ENCODE measurements at regions not wholly inside any gene's neighbourhood (a gene's known extent, or its start where the extent isn't known, plus 50 kb on each side); places are given as distances from the start of the nearest gene placed in this dataset.

DNA sequence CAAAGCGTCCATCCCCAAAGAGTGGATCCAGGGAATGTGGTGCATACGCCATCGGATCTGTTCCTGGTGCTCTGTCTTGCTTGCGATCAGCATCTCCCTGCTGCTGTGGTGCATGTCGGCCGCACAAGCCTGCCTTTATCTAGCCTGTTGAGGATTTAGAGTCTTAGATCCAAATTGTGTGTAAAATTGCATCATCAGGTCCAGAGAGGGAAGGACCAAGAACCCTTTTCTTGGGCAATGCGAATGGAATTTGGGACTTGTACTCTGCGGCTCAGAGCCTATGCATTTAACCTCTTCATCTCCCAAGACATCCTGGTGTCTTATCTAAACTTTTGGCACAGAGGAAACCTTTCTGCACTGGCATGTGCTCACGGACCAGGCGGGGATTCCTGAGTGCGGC lies 1238.7 kb downstream of the TBC1D22A start:
- no peak for DNase-seq (ENCODE audit: extremely low read depth, low read depth)
- TF ChIP-seq, protein P1, sequence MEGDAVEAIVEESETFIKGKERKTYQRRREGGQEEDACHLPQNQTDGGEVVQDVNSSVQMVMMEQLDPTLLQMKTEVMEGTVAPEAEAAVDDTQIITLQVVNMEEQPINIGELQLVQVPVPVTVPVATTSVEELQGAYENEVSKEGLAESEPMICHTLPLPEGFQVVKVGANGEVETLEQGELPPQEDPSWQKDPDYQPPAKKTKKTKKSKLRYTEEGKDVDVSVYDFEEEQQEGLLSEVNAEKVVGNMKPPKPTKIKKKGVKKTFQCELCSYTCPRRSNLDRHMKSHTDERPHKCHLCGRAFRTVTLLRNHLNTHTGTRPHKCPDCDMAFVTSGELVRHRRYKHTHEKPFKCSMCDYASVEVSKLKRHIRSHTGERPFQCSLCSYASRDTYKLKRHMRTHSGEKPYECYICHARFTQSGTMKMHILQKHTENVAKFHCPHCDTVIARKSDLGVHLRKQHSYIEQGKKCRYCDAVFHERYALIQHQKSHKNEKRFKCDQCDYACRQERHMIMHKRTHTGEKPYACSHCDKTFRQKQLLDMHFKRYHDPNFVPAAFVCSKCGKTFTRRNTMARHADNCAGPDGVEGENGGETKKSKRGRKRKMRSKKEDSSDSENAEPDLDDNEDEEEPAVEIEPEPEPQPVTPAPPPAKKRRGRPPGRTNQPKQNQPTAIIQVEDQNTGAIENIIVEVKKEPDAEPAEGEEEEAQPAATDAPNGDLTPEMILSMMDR (IDR thresholded peaks at IDR 0.05; ENCODE audit: low read depth, low read length) = no peak

DNA sequence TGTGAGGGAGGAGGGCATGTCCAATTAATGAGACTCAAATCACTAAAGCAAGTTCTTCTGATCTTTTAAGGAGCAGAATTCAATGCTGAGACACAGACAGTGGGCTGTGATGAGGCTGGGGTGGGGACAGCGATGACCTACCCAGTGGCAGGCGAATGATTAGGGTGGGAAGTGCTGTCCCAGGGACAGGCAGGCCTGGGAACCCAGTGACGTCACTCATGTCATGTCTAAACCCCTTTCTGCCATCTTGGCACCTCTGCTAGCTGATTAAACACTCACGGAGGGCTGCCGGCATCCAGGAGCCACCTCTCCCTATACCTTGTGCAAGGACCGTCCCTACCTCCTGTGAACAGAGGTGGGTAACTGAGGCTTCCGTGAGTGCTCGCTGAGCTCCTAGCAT lies 1235.2 kb downstream of the TBC1D22A start:
- TF ChIP-seq, protein P1 (IDR thresholded peaks at IDR 0.05; ENCODE audit: low read depth, low read length) = no peak

DNA sequence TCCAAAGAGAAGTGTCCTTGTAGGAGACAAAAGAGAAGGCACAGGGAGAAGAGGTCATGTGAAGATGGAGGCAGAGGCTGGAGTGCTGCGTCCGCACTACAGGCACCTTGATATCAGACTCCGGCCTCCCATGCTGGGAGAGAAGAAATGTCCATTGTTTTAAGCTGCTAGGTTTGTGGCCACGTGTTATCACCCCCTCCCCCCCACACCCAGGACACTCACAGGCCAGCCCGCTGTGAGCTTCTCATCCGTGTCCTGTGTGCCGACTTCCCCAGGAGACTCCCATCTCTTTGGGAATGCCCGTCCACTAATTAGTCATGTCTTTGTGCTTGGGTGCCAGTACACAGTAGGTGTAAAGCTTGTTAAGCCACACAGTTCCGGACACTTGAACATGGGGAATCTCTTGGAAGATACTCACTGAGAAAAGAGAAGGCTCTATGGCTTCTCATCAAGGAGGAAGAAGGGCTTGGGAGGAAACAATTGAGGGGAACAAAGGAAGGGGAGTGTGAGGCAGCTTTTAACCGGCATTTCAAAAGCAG lies 1234.7 kb downstream of the TBC1D22A start:
- TF ChIP-seq, protein P1 (IDR thresholded peaks at IDR 0.05; ENCODE audit: low read depth, low read length) = no peak
- DNase-seq (ENCODE audit: extremely low read depth, low read depth) = no peak

More for the DNA sequence above, 1235.2 kb downstream of the TBC1D22A start:
- DNase-seq (ENCODE audit: extremely low read depth, low read depth) = no peak

DNA sequence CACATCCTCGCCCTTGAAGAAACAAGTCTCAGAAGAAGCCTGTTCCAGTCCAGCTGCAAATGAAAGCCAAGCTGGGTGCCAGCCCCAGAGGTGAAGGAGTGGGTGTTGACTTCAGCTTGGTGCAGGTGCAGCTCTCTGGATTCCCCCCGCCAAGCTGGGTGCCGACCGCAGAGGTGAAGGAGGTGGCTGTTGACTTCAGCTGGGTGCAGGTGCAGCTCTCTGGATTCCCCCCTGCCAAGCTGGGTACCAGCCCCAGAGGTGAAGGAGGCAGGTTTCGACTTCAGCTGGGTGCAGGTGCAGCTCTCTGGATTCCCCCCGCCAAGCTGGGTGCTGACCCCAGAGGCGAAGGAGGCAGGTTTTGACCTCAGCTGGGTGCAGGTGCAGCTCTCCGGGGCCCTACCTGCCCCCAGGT lies 1234.0 kb downstream of the TBC1D22A start:
- TF ChIP-seq, protein P1 (IDR thresholded peaks at IDR 0.05; ENCODE audit: low read depth, low read length) = no peak

GRCh38 chr22:47995718-47996117 lies 1233.3 kb downstream of the TBC1D22A start:
- DNase-seq (ENCODE audit: extremely low read depth, low read depth) = no peak
- TF ChIP-seq, protein P1 (IDR thresholded peaks at IDR 0.05; ENCODE audit: low read depth, low read length) = no peak

More for the DNA sequence above, 1234.0 kb downstream of the TBC1D22A start:
- no peak for DNase-seq (ENCODE audit: extremely low read depth, low read depth)

- no peak for DNase-seq (ENCODE audit: extremely low read depth, low read depth)
- TF ChIP-seq, protein P1 (IDR thresholded peaks at IDR 0.05; ENCODE audit: low read depth, low read length) = no peak
Observed at GRCh38 chr22:47995264-47995627, 1232.8 kb downstream of the TBC1D22A start.

GRCh38 chr22:47994601-47995263 lies 1232.3 kb downstream of the TBC1D22A start:
- DNase-seq (ENCODE audit: extremely low read depth, low read depth) = no peak
- TF ChIP-seq, protein P1 (IDR thresholded peaks at IDR 0.05; ENCODE audit: low read depth, low read length) = no peak
